ENCODE measurements at regions not wholly inside any gene's neighbourhood (a gene's known extent, or its start where the extent isn't known, plus 50 kb on each side); places are given as distances from the start of the nearest gene placed in this dataset.

DNA sequence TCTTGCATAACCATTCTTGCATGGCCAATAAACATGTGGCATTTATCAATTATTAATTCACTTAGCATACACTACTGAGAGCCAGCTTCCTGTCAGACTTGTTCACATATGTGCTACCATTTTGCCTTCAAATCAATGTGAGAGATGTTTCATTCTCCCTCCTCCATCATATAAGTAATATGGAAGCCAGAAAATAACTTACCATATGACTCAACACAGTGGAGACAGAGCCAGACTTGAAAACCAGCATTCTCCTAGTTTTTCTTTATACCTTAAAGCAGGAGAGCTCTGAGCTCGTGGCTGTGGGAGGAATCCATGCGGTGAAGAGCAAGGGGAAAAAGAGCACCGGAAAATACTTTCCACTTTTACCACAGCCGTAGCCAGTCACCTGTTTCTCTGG lies 215.0 kb upstream of the LRATD1 start:
- TF ChIP-seq CTCF (IDR thresholded peaks at IDR 0.05) = no peak
- TF ChIP-seq TCF7L2 (IDR thresholded peaks at IDR 0.05; ENCODE audit: low read depth, low read length) = no peak

Data from Panc1 (cell line).